Vagina (tissue), 2 donors: ENCODE measurements at regions not wholly inside any gene's neighbourhood (a gene's known extent, or its start where the extent isn't known, plus 50 kb on each side); places are given as distances from the start of the nearest gene placed in this dataset.

Experiments used
- POLR2A ChIP-seq, 2 donors: fragments of 450-650 bp; IDR thresholded peaks; one replicate each; pipeline ENCODE4 v1.6.1; 2017; ENCODE audit warnings: antibody characterized with exemption in 2 of 2, mild to moderate bottlenecking in 2 of 2, moderate library complexity in 2 of 2
- POLR2AphosphoS5 ChIP-seq, 2 donors: sonication (generic); formaldehyde crosslinking; IDR thresholded peaks; one replicate each; pipeline ENCODE4 v1.9.0; 2017; ENCODE audit warnings: antibody characterized with exemption in 2 of 2, mild to moderate bottlenecking in 2 of 2, low read depth in 1 of 2; ENCODE audit not compliant: insufficient read depth in 1 of 2
- TF ChIP-seq, protein P1 (sequence below), 3 experiments: fragments of 450-650 bp in 2 of 3; fragments of 200-600 bp in 1 of 3; sonication (generic) in 1 of 3; IDR thresholded peaks; one replicate each; pipeline ENCODE4 v1.5.1; 2017 to 2019; ENCODE audit warnings: antibody characterized with exemption in 3 of 3, mild to moderate bottlenecking in 2 of 3, moderate library complexity in 2 of 3

DNA sequence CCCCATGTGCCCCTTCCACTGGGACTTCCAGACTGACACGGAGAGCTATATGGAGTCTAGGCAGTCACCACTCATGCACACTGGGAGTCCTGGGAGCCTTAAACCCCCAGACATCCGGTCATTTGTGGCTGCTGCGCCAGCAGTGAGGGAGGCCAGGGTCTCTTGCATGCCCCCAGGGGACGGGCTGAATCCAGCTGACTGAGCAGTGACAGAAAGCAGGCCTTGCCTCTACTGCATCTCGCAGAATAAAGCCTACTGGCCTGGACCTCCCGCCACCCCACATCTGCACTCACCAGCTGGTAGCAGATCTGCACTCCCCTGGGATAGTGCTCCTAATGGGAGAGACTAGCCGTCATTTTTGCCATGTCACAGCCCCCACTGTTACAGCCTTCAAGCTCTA, 1234.2 kb downstream of the FAM133A start:
- TF ChIP-seq, protein P1, sequence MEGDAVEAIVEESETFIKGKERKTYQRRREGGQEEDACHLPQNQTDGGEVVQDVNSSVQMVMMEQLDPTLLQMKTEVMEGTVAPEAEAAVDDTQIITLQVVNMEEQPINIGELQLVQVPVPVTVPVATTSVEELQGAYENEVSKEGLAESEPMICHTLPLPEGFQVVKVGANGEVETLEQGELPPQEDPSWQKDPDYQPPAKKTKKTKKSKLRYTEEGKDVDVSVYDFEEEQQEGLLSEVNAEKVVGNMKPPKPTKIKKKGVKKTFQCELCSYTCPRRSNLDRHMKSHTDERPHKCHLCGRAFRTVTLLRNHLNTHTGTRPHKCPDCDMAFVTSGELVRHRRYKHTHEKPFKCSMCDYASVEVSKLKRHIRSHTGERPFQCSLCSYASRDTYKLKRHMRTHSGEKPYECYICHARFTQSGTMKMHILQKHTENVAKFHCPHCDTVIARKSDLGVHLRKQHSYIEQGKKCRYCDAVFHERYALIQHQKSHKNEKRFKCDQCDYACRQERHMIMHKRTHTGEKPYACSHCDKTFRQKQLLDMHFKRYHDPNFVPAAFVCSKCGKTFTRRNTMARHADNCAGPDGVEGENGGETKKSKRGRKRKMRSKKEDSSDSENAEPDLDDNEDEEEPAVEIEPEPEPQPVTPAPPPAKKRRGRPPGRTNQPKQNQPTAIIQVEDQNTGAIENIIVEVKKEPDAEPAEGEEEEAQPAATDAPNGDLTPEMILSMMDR (IDR thresholded peaks at IDR 0.05): no peak
- TF ChIP-seq POLR2A (IDR thresholded peaks at IDR 0.05): no peak
- TF ChIP-seq POLR2AphosphoS5 (IDR thresholded peaks at IDR 0.05; ENCODE audit: insufficient read depth in 1 of 2, low read depth in 1 of 2): no peak
